HG03060 (cell line): ENCODE measurements at regions not wholly inside any gene's neighbourhood (a gene's known extent, or its start where the extent isn't known, plus 50 kb on each side); places are given as distances from the start of the nearest gene placed in this dataset.

Experiments
- ATAC-seq: cut with Tn5 transposase; IDR thresholded peaks from one replicate; pipeline ENCODE4 v1.9.1; 2021; ENCODE audit warnings: low read depth, moderate number of reproducible peaks; ENCODE audit not compliant: unreplicated experiment

- ATAC-seq: no peak
Observed at GRCh38 chr1:80444171-80444570, 1356.6 kb upstream of the ADGRL2 start.

- no peak for ATAC-seq
Observed at GRCh38 chr1:80441664-80442063, 1359.1 kb upstream of the ADGRL2 start.

- ATAC-seq: no peak
Observed at GRCh38 chr1:80436851-80437250, 1363.9 kb upstream of the ADGRL2 start.

GRCh38 chr1:80427881-80428280 is 1372.9 kb upstream of the ADGRL2 start:
- ATAC-seq: no peak

GRCh38 chr1:80424249-80424648 is 1376.5 kb upstream of the ADGRL2 start:
- ATAC-seq: no peak

- ATAC-seq: no peak
Observed at GRCh38 chr1:80418134-80418533, 1382.6 kb upstream of the ADGRL2 start.

- ATAC-seq: no peak
Observed at GRCh38 chr1:80417671-80418070, 1383.1 kb upstream of the ADGRL2 start.

- ATAC-seq: no peak
Observed at GRCh38 chr1:80413969-80414368, 1386.8 kb upstream of the ADGRL2 start.

- ATAC-seq: no peak
Observed at GRCh38 chr1:80410233-80410632, 1390.5 kb upstream of the ADGRL2 start.

GRCh38 chr1:80403471-80403893 is 1397.0 kb upstream of the ADGRL4 start:
- no peak for ATAC-seq

GRCh38 chr1:80402625-80403024 is 1396.1 kb upstream of the ADGRL4 start:
- ATAC-seq: no peak

GRCh38 chr1:80401757-80402156 is 1395.2 kb upstream of the ADGRL4 start:
- no peak for ATAC-seq

- ATAC-seq: no peak
Observed at GRCh38 chr1:80392529-80392928, 1386.0 kb upstream of the ADGRL4 start.

GRCh38 chr1:80385650-80386049 is 1379.1 kb upstream of the ADGRL4 start:
- no peak for ATAC-seq

- no peak for ATAC-seq
Observed at GRCh38 chr1:80384959-80385358, 1378.4 kb upstream of the ADGRL4 start.

GRCh38 chr1:80384083-80384830 is 1377.7 kb upstream of the ADGRL4 start:
- ATAC-seq: no peak

GRCh38 chr1:80375662-80376061 is 1369.1 kb upstream of the ADGRL4 start:
- ATAC-seq: no peak

GRCh38 chr1:80375109-80375508 is 1368.6 kb upstream of the ADGRL4 start:
- ATAC-seq: no peak

GRCh38 chr1:80369780-80370179 is 1363.2 kb upstream of the ADGRL4 start:
- ATAC-seq: no peak

- ATAC-seq: no peak
Observed at GRCh38 chr1:80367058-80367457, 1360.5 kb upstream of the ADGRL4 start.

- ATAC-seq: no peak
Observed at GRCh38 chr1:80365359-80366021, 1359.0 kb upstream of the ADGRL4 start.
